NCI-H2107 (cell line): ENCODE measurements at regions not wholly inside any gene's neighbourhood (a gene's known extent, or its start where the extent isn't known, plus 50 kb on each side); places are given as distances from the start of the nearest gene placed in this dataset.

Experiments
- DNase-seq: peaks from one replicate; lab custom pipeline; 2025; lab: John Stamatoyannopoulos, UW

DNA sequence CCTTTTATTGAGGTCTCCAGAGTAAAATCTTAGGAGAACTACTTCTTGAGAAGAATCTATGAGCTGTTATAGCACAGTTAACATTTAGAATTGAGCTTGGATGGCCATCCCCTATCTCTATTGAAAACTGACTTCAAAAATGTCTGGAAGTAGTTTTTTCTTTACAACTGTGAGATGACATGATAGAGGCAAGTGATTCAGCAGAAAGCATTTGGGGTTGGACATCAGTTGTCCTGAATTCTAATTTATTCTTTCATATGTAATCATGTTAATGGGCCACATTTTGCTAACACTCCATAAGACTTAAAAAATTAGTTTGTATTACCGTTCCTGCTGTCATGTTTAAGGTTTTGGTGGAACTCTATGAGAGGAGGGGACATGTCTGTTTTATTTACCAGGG is 237.0 kb upstream of the SLC14A2 start:
- DNase-seq: no peak

DNA sequence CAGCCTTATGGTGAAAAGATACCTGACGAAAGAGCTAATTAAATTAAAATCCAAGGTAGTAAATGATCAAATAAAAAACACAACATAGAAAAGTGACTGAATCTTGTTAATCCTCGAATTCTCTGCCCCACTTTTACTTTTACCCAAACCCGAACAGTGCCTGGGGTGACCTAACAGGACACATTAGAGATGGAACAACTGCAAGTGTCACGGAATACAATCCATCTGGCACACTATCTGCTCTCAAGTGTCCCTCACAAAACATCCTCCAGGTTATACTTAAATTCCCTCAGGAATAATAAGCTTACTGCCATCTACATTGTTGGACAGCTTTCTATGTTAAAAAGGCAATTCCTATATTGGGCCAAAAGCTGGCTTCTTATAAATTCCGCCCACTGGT is 236.3 kb upstream of the SLC14A2 start:
- DNase-seq: no peak

DNA sequence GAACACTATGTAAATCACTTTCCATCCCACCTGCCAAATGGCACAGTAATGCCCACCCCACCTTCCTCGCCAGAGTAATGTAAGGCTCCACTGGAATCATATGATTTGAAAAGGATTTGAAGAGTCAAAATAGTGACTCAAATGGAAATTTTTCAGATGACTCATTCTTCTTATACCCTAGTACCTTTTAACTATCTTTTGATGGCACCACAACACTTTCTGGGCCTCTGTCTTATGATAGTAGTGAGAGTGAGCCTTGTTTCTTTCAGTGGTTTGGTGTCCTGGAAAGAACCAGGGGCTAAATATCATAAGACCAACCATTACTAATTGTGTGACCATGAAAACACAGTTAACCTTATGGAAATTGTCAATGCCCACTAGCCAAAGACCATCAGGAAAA is 235.4 kb upstream of the SLC14A2 start:
- DNase-seq: no peak

DNA sequence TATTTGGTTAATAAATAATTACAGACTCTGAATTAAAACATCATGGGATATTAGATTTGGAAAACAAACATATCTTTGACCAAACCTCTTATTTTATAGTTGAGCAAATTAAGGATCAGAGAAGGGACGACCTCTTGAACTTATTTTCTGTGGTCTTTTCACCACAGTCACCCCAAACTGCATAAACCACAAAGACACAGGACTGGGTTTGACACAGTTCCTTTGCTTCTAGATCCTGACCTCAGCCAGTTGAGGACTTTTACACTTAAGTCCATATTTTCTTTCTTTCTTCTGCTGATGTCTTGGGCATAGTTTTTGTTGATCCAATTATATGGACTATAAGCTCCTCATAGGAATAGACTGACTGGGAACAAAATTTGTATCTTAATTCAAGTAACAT is 234.0 kb upstream of the SLC14A2 start:
- DNase-seq: no peak

DNA sequence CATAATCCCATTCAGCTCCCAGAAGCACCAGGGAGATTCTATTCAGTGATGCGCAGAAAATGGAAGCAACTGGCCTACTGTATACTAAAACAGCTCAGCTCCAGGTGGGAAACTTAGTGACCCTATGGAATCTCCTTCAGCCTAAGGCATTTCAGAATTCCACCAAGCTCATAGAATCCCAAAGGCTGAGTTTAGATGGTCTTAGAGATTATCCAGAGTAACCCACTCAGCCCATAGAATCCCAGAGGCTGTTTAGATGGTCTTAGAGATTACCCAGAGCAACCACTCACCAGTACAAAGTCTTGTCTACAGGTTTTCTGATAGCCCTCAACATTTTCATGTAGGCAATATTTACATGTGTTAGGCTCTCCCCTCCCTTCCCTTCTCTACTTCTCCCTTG is 232.0 kb upstream of the SLC14A2 start:
- no peak for DNase-seq

DNA sequence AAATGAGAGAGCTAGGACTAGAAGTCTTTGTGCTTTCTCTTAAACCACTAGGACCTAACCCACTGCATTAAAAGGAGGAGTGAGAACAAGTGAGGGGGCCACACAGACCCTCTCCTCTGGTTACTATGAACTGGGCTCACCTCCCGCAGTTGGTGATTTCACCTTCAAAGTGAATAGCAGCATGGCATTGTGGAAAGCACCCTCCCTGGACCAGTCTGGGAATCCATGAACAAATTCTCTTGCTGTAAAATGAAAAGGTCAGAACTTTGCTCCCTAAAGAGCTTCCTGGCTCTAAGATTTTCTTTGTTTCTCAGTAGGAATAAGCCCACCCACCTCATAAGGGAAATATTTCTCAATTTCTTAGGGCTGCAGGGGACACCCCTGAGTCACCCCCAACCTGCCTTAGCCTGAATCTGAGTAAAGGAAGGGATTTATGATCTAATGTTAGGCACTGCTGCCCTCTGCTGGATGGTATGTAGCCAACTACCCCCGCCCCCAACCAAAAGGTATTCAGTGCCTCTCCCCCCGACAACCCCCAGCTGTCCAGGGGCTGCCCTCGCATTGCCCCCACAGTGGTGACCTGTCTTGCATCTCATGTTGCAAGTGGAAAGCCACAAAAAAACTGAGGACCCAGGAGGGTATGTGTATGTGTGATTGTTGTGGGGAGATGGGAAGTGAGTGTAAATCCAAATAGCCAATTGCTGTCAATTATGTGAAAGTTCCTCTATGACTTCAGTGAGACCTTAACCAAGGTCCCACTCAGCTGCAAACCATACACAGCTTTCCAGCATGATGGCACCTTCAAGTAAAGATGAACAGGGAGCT is 230.9 kb upstream of the SLC14A2 start:
- peak; percentile 24 for DNase-seq

DNA sequence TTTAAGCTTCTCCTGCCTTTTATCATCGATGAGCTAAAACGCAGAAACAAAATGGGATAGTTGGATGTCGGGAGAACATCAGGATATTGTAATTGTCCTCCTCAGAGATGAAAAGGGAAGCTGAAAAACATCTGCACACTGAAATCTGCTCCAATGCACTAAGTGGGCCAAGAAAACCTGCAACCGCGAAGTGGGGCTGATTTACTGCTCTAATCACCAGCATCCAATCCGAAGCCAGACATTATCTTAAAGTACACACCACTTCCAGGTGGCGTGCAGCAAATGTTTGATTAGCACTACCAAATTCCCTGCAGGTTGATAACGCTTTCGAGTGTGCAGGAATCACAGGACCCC is 230.3 kb upstream of the SLC14A2 start:
- DNase-seq: no peak

DNA sequence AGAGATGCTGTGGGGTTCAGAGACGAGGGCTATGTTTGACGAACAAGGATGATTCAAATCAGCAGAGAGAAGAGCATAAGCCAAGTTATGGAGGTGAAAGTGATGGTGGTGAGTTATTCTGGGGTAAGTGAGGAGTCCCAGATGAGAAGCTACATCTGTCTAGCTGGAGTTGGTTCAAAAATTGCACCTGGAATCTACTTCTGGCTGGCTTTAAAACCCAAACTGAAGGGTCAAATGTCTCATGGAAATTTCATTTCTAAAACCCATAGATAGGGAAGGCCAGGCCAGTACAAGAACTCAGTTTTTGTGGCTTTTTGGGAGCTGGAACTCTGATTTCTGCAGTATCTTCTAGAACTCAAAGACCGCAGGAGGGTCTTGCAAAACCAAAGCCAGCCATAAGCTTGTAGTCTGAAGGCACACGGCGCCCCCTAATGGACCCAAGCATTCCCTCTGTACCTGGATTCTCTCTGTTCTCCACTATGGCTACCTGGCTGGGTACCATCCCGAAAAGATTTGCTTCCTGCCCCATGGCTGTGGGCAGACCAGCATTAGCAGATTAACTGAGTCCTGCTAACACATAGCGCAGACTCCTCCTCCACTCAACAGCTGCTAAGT is 229.1 kb upstream of the SLC14A2 start:
- DNase-seq: peak; percentile 44

DNA sequence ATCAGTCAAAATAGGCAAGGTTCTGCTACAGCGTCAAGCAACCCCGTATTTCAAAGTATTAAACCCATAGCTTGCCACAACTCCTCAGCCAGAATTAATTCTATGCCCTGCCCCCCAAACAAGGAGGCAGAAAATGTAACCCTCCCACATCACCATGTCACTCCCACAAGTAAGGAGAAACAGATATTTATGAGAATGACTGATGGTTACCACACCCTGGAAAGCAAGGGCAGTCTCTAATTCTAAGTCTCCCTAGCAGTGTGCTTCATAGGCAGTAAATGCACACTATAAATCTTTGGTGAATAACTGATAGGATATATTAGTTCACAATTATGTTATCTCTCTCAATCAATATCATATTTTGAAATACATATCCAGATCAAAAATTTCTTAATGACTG is 228.0 kb upstream of the SLC14A2 start:
- DNase-seq: no peak

DNA sequence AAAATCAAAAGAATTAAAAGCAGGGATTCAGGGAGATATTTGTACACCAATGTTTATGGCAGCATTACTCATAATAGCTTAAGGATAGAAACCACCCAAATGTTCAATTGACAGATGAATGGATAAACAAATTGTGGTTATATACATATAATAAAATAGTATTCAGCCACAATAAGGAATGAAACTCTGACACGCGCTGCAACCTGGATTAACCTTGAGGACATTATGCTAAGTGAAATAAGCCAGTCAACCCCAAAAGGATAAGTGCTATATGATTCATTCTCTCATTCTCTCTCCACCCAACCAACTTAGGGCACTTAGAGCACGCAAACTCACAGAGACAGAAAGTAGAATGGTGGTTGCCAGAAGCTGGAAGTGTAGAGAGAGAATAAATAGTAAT is 216.8 kb upstream of the SLC14A2 start:
- no peak for DNase-seq

DNA sequence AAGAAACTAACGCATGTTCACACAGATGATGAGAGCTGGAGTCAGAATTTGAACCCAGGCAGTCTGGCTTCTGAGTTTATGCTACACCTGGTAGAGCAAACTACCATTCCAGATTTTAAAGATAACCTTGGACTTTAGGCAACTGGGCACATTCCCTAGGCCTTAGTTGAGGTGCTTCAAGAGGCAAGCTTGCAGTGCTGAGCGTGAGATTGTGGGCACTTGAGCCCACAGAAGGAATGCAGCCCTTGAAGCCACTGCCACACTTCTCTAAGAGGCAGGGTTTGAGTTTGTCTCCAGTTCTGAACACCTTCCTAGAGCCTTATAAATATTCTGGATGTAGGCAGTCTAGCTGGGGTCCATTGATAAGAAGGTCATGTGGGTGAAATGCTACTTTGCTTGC is 216.1 kb upstream of the SLC14A2 start:
- DNase-seq: no peak

DNA sequence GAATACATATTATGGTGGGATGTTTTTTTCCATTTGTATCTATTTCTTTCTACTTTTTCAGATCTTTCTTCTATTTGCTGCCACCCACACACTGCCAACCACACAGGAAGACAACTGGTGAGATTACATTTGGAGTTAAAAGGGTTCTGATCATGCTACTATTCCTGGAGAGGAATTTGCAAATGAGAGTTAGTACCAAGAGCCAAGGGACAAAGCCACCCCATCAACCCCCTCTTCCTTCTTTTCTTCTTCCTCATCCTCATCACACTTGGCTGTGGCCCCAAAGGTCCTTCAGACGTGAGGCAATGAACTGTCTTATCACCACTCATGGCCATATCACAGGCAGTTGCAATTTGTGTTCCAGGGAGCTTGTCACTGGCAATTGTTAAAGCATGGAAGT is 215.6 kb upstream of the SLC14A2 start:
- no peak for DNase-seq

DNA sequence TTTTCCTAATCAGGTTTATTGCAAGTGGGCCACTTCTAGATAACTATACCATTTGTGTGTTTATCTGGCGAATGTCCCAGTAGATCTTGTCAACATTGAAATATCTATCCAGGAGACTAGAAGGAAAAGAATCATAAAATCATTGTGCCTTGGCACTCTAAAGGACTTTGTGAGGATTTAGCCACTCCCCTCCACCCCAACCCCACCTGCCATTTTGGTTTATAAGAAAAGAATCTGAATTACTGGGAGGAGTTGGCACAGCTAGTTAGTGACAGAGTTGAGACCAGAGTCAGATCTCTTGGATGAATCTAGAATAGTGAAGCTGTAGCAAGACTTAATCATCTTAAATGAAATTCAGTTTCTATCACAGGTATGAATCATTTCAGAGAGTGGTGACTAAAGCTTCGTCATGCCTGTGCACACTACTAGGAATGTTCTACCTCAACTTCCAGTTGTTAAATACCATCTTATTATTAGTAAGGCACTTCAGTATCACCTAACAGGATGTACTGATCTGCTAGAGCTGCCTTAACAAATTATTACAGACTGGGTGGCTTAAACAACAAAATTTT is 212.7 kb upstream of the SLC14A2 start:
- DNase-seq: no peak

DNA sequence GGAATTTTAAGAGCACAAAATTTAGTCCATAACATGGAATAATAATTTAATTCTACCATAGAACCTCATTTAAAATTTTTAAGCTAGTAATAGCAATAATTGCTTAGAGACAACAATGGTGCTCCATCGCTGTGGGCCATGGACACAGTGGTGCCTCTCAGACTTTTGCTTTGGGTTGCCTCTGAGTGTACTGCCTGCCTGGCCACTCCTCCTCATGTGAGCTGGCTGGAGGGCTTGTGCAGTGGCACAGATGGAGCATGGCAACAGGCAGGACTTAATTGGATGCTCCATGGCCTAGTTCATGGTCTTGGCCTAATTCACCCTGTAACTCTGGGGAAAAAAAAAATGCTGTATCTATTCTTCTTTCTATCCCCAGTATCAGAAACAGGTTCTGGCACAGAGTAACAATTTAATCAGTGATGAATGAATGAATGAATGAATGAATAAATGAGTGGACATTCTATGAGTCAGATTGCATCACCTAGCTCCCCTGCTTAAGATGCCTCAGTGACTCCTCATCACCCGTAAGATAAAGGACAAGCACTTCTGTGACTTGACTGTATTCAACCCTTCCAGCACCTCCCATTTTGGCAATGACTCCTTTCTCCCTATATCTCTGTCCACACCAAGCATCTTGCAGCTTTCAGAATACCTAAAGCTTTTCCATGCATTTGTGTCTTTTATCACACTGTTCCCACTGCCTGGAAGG is 211.8 kb upstream of the SLC14A2 start:
- no peak for DNase-seq

DNA sequence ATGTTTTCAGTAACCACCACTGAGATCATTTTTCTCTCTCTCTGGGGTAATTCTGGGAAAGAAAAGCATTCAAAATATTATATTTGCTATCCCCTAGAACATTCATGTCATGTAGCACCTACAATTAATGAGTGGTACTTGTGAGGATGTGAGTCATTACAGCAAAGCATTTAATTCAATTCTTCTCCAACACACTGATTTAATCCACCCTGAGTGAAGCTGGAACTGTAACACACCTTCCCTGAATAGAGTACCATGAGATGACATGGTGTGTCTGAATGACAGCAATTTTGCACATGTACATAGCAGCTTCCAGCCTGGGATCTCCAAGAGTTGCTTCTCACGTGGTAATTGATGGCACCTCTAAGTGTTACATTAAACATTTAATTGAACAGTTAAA is 207.1 kb upstream of the SLC14A2 start:
- no peak for DNase-seq

DNA sequence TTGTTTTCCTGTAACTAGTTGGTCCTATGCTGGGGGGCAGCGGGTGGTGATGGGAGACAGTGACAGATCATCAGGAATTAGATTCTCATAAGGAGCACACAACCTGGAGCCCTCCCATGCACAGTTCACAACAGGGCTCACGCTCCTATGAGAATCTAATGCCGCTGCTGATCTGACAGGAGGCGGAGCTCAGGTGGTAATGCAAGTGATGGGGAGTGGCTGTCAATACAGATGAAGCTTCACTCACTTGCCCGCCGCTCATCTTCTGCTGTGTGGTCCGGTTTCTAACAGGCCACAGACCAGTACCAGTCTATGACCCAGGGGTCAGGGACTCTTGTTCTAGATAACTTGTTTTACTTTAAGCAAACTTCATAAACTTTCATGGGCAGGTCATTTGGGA is 205.3 kb upstream of the SLC14A2 start:
- DNase-seq: no peak

DNA sequence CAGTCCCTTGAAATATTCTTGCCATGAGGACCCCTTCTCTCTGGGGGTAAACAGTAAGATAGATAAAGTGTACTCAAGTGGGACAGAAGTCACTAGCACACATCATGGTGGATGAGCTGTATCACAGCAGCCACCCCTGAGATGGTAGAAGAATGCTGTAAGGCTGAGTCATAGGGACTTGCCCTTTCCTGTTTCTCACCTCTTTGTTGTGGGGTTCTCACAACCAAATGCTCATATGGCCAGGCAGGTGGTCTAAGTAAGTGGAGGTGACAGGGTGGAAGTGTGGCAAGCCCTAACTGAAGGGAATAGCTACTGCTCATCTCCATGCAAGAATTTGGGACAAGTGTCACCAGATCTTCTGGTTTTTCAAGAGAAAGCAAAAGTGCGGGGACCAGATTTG is 202.7 kb upstream of the SLC14A2 start:
- no peak for DNase-seq

DNA sequence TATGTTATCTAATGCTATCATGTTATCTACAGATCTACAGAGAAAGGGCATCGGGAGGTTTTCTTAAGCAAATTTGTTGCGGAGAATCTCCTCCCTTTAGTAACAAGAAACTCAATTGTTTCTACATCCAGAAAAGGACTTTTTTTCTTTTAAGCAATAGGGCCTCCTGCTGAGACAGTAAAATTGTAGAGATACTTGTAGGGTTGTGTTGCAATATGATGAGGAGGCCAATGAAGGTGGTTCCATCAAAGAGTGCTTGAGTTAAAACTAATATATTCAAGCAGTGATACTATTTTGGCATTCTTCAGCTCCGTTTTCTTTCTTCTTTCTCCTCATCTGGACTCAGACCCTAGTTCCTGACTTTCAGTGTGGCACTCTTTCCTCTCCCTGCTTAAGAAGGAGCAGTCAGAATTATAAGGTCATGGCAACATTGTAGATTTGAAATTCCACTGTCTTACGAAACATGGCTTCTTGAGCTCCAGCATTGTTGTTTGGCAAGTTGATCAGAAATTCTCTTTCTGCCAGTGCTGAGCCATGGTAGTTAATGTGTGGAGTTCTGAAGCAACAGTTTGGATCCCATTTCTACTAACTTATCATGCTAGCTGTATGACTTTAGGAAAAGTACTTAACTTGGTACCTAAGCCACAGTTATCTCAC is 202.0 kb upstream of the SLC14A2 start:
- DNase-seq: no peak

DNA sequence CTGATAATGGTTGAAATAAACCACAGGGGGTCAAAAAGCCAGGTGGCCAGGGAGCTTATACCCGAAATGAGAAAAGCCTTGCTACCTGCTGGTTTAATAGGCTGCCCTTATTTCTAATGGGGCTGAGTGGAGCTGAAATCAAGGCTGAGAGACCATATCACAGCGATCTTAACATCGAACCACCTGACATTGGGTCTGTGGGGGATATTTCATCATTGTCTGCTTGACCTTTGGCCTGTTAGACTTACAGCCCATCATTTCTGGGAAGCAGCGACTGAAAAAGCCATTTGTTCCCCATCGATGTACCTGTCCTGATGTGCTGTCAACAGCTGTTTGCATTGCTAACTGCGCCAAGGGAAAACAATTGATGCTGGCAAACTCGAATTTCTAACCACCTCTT is 199.7 kb upstream of the SLC14A2 start:
- peak; percentile 88 for DNase-seq

DNA sequence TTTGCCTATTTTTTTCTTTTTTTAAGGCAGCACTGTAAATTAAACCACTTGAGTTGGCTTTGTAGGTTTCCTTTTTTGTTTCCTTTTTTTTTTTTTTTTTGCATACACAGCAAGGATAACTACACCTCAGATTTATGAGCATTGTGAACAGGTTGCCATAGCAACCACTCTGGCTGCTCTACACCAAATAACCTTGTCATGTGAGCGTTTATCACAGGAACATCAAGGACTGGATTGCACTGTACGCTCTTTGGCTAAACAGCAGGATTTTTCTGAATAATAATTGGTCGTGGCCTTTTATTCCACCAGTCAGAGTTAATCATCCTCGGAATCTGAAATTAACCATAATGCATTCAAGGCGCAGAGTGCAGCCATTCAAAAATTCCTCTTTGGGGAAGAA is 199.1 kb upstream of the SLC14A2 start:
- peak; percentile 94 for DNase-seq

DNA sequence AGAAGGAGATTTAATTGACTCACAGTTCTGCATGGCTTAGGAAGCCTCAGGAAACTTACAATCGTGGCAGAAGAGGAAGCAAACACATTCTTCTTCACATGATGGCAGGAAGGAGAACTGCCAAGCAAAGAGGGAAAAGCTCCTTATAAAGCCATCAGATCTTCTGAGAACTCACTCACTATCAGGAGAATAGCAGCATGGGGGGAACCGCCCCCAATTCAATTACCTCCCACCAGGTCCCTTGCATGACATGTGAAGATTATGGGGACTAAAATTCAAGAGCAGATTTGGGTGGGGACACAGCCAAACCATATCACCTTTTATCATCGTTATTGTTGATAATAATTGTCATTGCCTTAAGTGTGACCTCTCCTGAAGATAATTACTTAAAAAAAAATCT is 197.9 kb upstream of the SLC14A2 start:
- no peak for DNase-seq

DNA sequence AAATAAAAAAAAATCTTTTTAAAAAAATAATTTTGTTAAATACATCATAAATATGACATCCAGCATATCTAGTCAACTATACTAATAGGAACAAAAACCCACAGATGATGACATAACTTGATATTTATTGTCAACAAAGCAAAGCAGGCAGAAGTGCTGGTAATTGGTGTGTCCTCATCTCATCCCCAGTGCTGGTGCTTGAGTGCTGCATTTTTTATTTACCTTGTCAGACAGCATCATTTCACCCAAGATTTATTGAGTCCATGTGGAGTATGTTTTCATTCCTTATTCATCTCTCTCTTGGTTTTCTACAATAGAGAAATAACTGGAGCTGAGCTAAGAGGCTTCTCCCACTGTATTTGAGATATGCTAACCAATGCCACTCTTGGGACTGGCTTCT is 191.6 kb upstream of the SLC14A2 start:
- DNase-seq: peak; percentile 71

DNA sequence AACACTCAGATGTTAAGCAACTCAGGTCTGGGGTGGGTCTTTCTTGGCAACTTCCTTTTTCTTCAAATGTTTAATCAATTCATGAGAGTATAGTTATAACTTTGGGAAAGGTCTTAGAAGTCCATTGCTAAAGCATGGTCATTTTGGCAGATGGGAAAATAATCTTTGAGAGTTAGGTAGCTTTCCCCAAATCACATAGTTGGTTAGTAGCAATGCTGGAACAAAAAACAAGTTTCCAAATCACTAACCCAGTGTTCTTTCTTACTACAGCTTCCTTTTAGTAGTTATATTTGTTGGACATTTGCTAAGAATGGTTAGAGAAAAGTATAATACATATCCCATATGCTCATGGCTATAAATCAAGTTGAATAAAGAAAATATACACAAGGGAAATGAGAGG is 185.2 kb upstream of the SLC14A2 start:
- DNase-seq: no peak
